GM12878 (cell line): ENCODE measurements at regions not wholly inside any gene's neighbourhood (a gene's known extent, or its start where the extent isn't known, plus 50 kb on each side); places are given as distances from the start of the nearest gene placed in this dataset.

ENCODE experiments used
- ATAC-seq: fragments of 200-7000 bp; cut with Tn5 transposase; 3 replicates; pipeline ENCODE4 v1.9.1; 2020; ENCODE audit warnings: mild to moderate bottlenecking, moderate library complexity
- BruUV-seq: library from RNA; stranded (reverse); fragments of 400-500 nt; replicated peaks from 2 replicates; lab custom pipeline; 2021; lab: Mats Ljungman, UMichigan
- CTCF ChIA-PET: fragments of 300-600 bp; sonication (Branson Sonifier 250); formaldehyde crosslinking; extraction: SDS; loops from one replicate; lab custom pipeline; 2021; ENCODE audit warnings: inconsistent platforms; lab: Yijun Ruan, JAX
- POLR2A ChIA-PET: fragments of 350-600 bp; formaldehyde crosslinking; extraction: SDS; loops from one replicate; lab custom pipeline; 2021; ENCODE audit warnings: inconsistent platforms; lab: Charles Lee
- RAD21 ChIA-PET: fragments of 300-600 bp; sonication (Branson Sonifier 250); formaldehyde crosslinking; loops from one replicate; lab custom pipeline; 2023; ENCODE audit warnings: antibody characterized with exemption; ENCODE audit not compliant: unreplicated experiment; lab: Charles Lee
- SMC1A ChIA-PET: fragments of 300-600 bp; sonication (Branson Sonifier 250); formaldehyde crosslinking; loops from one replicate; lab custom pipeline; 2023; ENCODE audit not compliant: unreplicated experiment, uncharacterized antibody; lab: Charles Lee
- DNase-seq: peaks from one replicate; pipeline ENCODE4 v3.0.0-alpha.2; 2011; ENCODE audit warnings: low read depth, low spot score
- FAIRE-seq: peaks from 3 replicates; lab custom pipeline; 2011; peaks lifted over from hg19 to GRCh38; lab: Jason Lieb, UNC
- H2AFZ ChIP-seq: 2 replicates; pipeline ENCODE4 v1.6.0; 2011; ENCODE audit warnings: low read depth, low read length, control low read depth; ENCODE audit not compliant: control insufficient read depth
- H3K27ac ChIP-seq: 2 replicates; pipeline ENCODE4 v1.5.1; 2011; ENCODE audit warnings: control low read depth; ENCODE audit not compliant: control insufficient read depth, insufficient read depth
- H3K27me3 ChIP-seq, 2 experiments: replicated peaks in 1 of 2; 2 replicates each; pipeline versions ENCODE4 v1.6.0 to v1.6.1; 2011; ENCODE audit warnings: low read length in 1 of 2; ENCODE audit not compliant: control insufficient read depth in 2 of 2, insufficient read depth in 2 of 2
- H3K36me3 ChIP-seq, 2 experiments: 2 replicates each; pipeline ENCODE4 v1.5.1; 2011; ENCODE audit warnings: low read length in 1 of 2; ENCODE audit not compliant: control insufficient read depth in 2 of 2, insufficient read depth in 2 of 2
- H3K4me1 ChIP-seq: 2 replicates; pipeline ENCODE4 v1.6.1; 2011; ENCODE audit warnings: mild to moderate bottlenecking, low read length, moderate library complexity, mixed read lengths; ENCODE audit not compliant: control insufficient read depth, insufficient read depth
- H3K4me2 ChIP-seq: 2 replicates; pipeline ENCODE4 v1.6.0; 2011; ENCODE audit warnings: control low read depth; ENCODE audit not compliant: control insufficient read depth, insufficient read depth
- H3K4me3 ChIP-seq: fragments of 200-600 bp; sonication (generic); 2 replicates; pipeline ENCODE4 v1.5.1; 2016
- H3K79me2 ChIP-seq: 2 replicates; pipeline ENCODE4 v1.6.0; 2011; ENCODE audit warnings: low read length; ENCODE audit not compliant: control insufficient read depth, insufficient read depth
- H3K9ac ChIP-seq: 2 replicates; pipeline ENCODE4 v1.8.0; 2011; ENCODE audit warnings: low read length, control low read depth, mixed read lengths; ENCODE audit not compliant: control insufficient read depth, insufficient read depth
- H3K9me3 ChIP-seq: replicated peaks from 3 replicates; pipeline ENCODE4 v1.5.1; 2011; ENCODE audit warnings: mild to moderate bottlenecking, low read length; ENCODE audit not compliant: control insufficient read depth, insufficient read depth
- H4K20me1 ChIP-seq: 2 replicates; pipeline ENCODE4 v1.6.0; 2011; ENCODE audit not compliant: control insufficient read depth, insufficient read depth
- CHD1 ChIP-seq: IDR thresholded peaks from 2 replicates; pipeline ENCODE4 v1.6.1; 2012; ENCODE audit warnings: low read depth, low read length, improper control_type of control experiment
- ESRRA ChIP-seq: IDR thresholded peaks from 2 replicates; pipeline ENCODE4 v1.6.1; 2012; ENCODE audit warnings: mild to moderate bottlenecking, low read length, improper control_type of control experiment
- EZH2 ChIP-seq: IDR thresholded peaks from 2 replicates; pipeline ENCODE4 v1.6.1; 2012; ENCODE audit warnings: low read depth, mild to moderate bottlenecking, control low read depth, inconsistent platforms, low read length, borderline replicate concordance; ENCODE audit not compliant: control insufficient read depth
- JUND ChIP-seq: IDR thresholded peaks from 2 replicates; pipeline ENCODE4 v1.6.1; 2012; ENCODE audit warnings: low read depth, mild to moderate bottlenecking, low read length, improper control_type of control experiment, moderate library complexity
- LARP7 ChIP-seq: fragments of 450-650 bp; IDR thresholded peaks from 2 replicates; pipeline ENCODE4 v1.6.1; 2017; ENCODE audit warnings: mild to moderate bottlenecking
- MTA3 ChIP-seq: IDR thresholded peaks from 2 replicates; pipeline ENCODE4 v1.6.1; 2012; ENCODE audit warnings: low read length, inconsistent platforms, borderline replicate concordance
- RELA ChIP-seq: fragments of 450-650 bp; IDR thresholded peaks from 2 replicates; pipeline ENCODE4 v1.8.0; 2014; ENCODE audit warnings: borderline replicate concordance; ENCODE audit not compliant: partially characterized antibody
- SIN3A ChIP-seq: IDR thresholded peaks from 2 replicates; pipeline ENCODE4 v1.6.1; 2012; ENCODE audit warnings: low read depth, low read length, improper control_type of control experiment
- SMAD1 ChIP-seq: fragments of 450-650 bp; IDR thresholded peaks from 2 replicates; pipeline ENCODE4 v1.6.1; 2018; ENCODE audit warnings: mild to moderate bottlenecking, low read depth; ENCODE audit not compliant: partially characterized antibody
- WGBS: methylation state at CpG from one replicate; pipeline ENCODE4 v1.1.6; 2016; ENCODE audit warnings: low lambda C conversion rate; ENCODE audit not compliant: insufficient replicate concordance, insufficient coverage; ENCODE audit errors: missing lambda C conversion rate; 5-methylcytosine and 5-hydroxymethylcytosine counted together
- in situ Hi-C: fragments of 300-500 bp; cut with MboI; formaldehyde crosslinking; loops from 9 replicates; pipeline ENCODE4 v1.14.3; 2018; ENCODE audit warnings: mixed read lengths
- intact Hi-C: fragments of 100-400 bp; cut with micrococcal nuclease; formaldehyde crosslinking; loops from one replicate; pipeline ENCODE4 v1.14.2; 2022; ENCODE audit not compliant: unreplicated experiment
- TF ChIP-seq, protein P1 (sequence below): IDR thresholded peaks from 2 replicates; pipeline ENCODE4 v1.6.1; 2012; ENCODE audit warnings: mild to moderate bottlenecking, low read depth, low read length
- TF ChIP-seq, protein P2 (sequence below): IDR thresholded peaks from 2 replicates; pipeline ENCODE4 v1.6.1; 2011; ENCODE audit warnings: mild to moderate bottlenecking, low read depth, low read length, moderate library complexity; ENCODE audit not compliant: insufficient replicate concordance
- TF ChIP-seq, protein P3 (sequence below): fragments of 450-650 bp; formaldehyde crosslinking; IDR thresholded peaks from 2 replicates; pipeline ENCODE4 v1.4.0; 2022; ENCODE audit warnings: mild to moderate bottlenecking, moderate library complexity
- TF ChIP-seq, protein P4 (sequence below): fragments of 450-650 bp; formaldehyde crosslinking; IDR thresholded peaks from 2 replicates; pipeline ENCODE4 v1.4.0; 2020; ENCODE audit warnings: mild to moderate bottlenecking, moderate library complexity

DNA sequence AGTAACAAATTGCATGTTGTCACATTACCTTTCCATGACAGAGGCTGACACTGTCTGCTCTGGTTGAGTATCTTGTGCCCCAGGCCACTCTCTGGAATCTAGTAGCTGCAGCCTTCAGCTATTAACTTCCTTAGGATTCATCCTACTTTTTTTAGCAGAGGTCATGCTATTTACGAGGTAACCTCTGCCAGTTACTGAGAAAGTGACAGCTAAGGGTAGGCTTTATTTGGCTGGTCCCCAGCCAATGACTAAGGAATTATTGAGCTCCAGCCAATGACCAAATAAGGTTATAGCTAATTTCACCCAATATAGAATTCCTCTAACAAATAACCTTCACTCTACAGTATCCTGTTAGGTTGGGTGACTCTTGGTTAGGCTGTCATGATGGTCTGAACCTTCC is 1361.7 kb downstream of the XPNPEP1 start:
- CTCF ChIA-PET, result interaction anchor here (1.1 kb wide), 1 partner anchor 15 kb away, joined by 3 read pairs; no protein-coding TSS in a partner anchor
- H3K4me3 ChIP-seq, result no peak overlapping the region
- H3K27me3 ChIP-seq, result no peaks in the 10 kb centered on the region
- no peaks in the 10 kb centered on the region for H3K4me1 ChIP-seq
- H2AFZ ChIP-seq, result no peak overlapping the region
- POLR2A ChIA-PET, result no interaction called here
- H3K79me2 ChIP-seq, result no peaks in the 10 kb centered on the region
- FAIRE-seq (no peak), ATAC-seq (no peak), DNase-seq (no peak)
- WGBS, result 0% methylated on average over 1 of the region's 1 CpG
- in situ Hi-C loops, result no loop called here
- no peaks in the 10 kb centered on the region; the same call in 2 of the 3 replicates for H3K9me3 ChIP-seq
- no peak overlapping the region for H3K4me2 ChIP-seq
- SMC1A ChIA-PET, result interaction anchor here (0.7 to 1.7 kb wide), 5 partner anchors 10 to 134 kb away, joined by 3 to 4 read pairs (median 4); no protein-coding TSS in a partner anchor
- intact Hi-C loops, result no loop called here
- RAD21 ChIA-PET, result no interaction called here
- no peaks in the 10 kb centered on the region for H3K36me3 ChIP-seq
- no peaks in the 10 kb centered on the region for H4K20me1 ChIP-seq
- no TSS peak for BruUV-seq
- no peak overlapping the region for H3K27ac ChIP-seq
- no peak overlapping the region for H3K9ac ChIP-seq
- no peak for TF ChIP-seq RELA
- no peak for TF ChIP-seq ESRRA
- TF ChIP-seq, protein P1, sequence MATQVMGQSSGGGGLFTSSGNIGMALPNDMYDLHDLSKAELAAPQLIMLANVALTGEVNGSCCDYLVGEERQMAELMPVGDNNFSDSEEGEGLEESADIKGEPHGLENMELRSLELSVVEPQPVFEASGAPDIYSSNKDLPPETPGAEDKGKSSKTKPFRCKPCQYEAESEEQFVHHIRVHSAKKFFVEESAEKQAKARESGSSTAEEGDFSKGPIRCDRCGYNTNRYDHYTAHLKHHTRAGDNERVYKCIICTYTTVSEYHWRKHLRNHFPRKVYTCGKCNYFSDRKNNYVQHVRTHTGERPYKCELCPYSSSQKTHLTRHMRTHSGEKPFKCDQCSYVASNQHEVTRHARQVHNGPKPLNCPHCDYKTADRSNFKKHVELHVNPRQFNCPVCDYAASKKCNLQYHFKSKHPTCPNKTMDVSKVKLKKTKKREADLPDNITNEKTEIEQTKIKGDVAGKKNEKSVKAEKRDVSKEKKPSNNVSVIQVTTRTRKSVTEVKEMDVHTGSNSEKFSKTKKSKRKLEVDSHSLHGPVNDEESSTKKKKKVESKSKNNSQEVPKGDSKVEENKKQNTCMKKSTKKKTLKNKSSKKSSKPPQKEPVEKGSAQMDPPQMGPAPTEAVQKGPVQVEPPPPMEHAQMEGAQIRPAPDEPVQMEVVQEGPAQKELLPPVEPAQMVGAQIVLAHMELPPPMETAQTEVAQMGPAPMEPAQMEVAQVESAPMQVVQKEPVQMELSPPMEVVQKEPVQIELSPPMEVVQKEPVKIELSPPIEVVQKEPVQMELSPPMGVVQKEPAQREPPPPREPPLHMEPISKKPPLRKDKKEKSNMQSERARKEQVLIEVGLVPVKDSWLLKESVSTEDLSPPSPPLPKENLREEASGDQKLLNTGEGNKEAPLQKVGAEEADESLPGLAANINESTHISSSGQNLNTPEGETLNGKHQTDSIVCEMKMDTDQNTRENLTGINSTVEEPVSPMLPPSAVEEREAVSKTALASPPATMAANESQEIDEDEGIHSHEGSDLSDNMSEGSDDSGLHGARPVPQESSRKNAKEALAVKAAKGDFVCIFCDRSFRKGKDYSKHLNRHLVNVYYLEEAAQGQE, result no peak
- TF ChIP-seq EZH2, result no peak
- TF ChIP-seq SMAD1, result no peak
- TF ChIP-seq, protein P2, sequence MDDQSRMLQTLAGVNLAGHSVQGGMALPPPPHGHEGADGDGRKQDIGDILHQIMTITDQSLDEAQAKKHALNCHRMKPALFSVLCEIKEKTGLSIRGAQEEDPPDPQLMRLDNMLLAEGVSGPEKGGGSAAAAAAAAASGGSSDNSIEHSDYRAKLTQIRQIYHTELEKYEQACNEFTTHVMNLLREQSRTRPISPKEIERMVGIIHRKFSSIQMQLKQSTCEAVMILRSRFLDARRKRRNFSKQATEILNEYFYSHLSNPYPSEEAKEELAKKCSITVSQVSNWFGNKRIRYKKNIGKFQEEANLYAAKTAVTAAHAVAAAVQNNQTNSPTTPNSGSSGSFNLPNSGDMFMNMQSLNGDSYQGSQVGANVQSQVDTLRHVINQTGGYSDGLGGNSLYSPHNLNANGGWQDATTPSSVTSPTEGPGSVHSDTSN, result no peak
- no peak for TF ChIP-seq MTA3
- no peak for TF ChIP-seq LARP7
- TF ChIP-seq CHD1, result no peak
- TF ChIP-seq, protein P3, sequence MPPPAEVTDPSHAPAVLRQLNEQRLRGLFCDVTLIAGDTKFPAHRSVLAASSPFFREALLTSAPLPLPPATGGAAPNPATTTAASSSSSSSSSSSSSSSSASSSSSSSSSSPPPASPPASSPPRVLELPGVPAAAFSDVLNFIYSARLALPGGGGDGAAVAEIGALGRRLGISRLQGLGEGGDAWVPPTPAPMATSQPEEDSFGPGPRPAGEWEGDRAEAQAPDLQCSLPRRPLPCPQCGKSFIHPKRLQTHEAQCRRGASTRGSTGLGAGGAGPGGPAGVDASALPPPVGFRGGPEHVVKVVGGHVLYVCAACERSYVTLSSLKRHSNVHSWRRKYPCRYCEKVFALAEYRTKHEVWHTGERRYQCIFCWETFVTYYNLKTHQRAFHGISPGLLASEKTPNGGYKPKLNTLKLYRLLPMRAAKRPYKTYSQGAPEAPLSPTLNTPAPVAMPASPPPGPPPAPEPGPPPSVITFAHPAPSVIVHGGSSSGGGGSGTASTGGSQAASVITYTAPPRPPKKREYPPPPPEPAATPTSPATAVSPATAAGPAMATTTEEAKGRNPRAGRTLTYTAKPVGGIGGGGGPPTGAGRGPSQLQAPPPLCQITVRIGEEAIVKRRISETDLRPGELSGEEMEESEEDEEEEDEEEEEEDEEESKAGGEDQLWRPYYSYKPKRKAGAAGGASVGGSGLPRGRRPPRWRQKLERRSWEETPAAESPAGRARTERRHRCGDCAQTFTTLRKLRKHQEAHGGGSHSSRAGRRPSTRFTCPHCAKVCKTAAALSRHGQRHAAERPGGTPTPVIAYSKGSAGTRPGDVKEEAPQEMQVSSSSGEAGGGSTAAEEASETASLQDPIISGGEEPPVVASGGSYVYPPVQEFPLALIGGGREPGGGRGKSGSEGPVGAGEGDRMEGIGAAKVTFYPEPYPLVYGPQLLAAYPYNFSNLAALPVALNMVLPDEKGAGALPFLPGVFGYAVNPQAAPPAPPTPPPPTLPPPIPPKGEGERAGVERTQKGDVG (CRISPR knock-in tag), result no peak
- no peak for TF ChIP-seq SIN3A
- TF ChIP-seq, protein P4, sequence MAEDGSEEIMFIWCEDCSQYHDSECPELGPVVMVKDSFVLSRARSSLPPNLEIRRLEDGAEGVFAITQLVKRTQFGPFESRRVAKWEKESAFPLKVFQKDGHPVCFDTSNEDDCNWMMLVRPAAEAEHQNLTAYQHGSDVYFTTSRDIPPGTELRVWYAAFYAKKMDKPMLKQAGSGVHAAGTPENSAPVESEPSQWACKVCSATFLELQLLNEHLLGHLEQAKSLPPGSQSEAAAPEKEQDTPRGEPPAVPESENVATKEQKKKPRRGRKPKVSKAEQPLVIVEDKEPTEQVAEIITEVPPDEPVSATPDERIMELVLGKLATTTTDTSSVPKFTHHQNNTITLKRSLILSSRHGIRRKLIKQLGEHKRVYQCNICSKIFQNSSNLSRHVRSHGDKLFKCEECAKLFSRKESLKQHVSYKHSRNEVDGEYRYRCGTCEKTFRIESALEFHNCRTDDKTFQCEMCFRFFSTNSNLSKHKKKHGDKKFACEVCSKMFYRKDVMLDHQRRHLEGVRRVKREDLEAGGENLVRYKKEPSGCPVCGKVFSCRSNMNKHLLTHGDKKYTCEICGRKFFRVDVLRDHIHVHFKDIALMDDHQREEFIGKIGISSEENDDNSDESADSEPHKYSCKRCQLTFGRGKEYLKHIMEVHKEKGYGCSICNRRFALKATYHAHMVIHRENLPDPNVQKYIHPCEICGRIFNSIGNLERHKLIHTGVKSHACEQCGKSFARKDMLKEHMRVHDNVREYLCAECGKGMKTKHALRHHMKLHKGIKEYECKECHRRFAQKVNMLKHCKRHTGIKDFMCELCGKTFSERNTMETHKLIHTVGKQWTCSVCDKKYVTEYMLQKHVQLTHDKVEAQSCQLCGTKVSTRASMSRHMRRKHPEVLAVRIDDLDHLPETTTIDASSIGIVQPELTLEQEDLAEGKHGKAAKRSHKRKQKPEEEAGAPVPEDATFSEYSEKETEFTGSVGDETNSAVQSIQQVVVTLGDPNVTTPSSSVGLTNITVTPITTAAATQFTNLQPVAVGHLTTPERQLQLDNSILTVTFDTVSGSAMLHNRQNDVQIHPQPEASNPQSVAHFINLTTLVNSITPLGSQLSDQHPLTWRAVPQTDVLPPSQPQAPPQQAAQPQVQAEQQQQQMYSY (CRISPR knock-in tag), result no peak
- TF ChIP-seq JUND, result no peak
